H1 (cell line): ENCODE measurements at regions not wholly inside any gene's neighbourhood (a gene's known extent, or its start where the extent isn't known, plus 50 kb on each side); places are given as distances from the start of the nearest gene placed in this dataset.

Experiments used
- CTCF ChIA-PET: fragments of 300-600 bp; sonication (Branson Sonifier 250); formaldehyde crosslinking; loops from one replicate; lab custom pipeline; 2021; ENCODE audit not compliant: partially characterized antibody; lab: Charles Lee
- POLR2A ChIA-PET: fragments of 300-600 bp; sonication (Branson Sonifier 250); formaldehyde crosslinking; loops from one replicate; lab custom pipeline; 2021; ENCODE audit warnings: inconsistent platforms; ENCODE audit not compliant: partially characterized antibody; lab: Charles Lee
- DNase-seq, 2 experiments: peaks; one replicate each; pipeline versions ENCODE4 v3.0.0 to v3.0.0-alpha.2; 2010 to 2022; ENCODE audit warnings: low spot score in 2 of 2, low read depth in 1 of 2, mixed read lengths in 1 of 2
- FAIRE-seq: peaks from 2 replicates; lab custom pipeline; 2011; peaks lifted over from hg19 to GRCh38; lab: Jason Lieb, UNC
- H2AFZ ChIP-seq: 2 replicates; pipeline ENCODE4 v1.8.1; 2012; ENCODE audit warnings: low read length, inconsistent platforms
- H2AK5ac ChIP-seq: 2 replicates; pipeline ENCODE4 v1.6.1; 2013; ENCODE audit warnings: low read depth, low read length
- H2BK120ac ChIP-seq: replicated peaks from 2 replicates; pipeline ENCODE3; 2013; ENCODE audit warnings: low read depth, low read length, inconsistent platforms
- H2BK12ac ChIP-seq: 2 replicates; pipeline ENCODE4 v1.6.1; 2013; ENCODE audit warnings: low read depth, low read length
- H2BK15ac ChIP-seq: 2 replicates; pipeline ENCODE4 v1.6.1; 2013; ENCODE audit warnings: low read length
- H2BK20ac ChIP-seq: 2 replicates; pipeline ENCODE4 v1.6.1; 2013; ENCODE audit warnings: low read length
- H2BK5ac ChIP-seq: 2 replicates; pipeline ENCODE4 v1.6.1; 2013; ENCODE audit warnings: low read depth, low read length
- H3K14ac ChIP-seq: 2 replicates; pipeline ENCODE4 v1.6.1; 2013; ENCODE audit warnings: inconsistent platforms; ENCODE audit not compliant: insufficient read length
- H3K18ac ChIP-seq: 2 replicates; pipeline ENCODE4 v1.6.1; 2013; ENCODE audit warnings: low read length; ENCODE audit errors: extremely low read depth
- H3K23ac ChIP-seq: 2 replicates; pipeline ENCODE4 v1.6.1; 2013; ENCODE audit warnings: inconsistent platforms; ENCODE audit not compliant: insufficient read length
- H3K23me2 ChIP-seq: 2 replicates; pipeline ENCODE4 v1.6.1; 2013; ENCODE audit warnings: low read depth, low read length
- H3K27ac ChIP-seq: 2 replicates; pipeline ENCODE4 v1.6.1; 2011; ENCODE audit warnings: low read depth, low read length, inconsistent platforms
- H3K27me3 ChIP-seq, 4 experiments: replicated peaks in 1 of 4; 1 replicate in 1 of 4; 2 replicates in 3 of 4; pipeline versions ENCODE4 v1.6.1 to v1.8.1; 2011 to 2013; ENCODE audit warnings: low read length in 3 of 4, mild to moderate bottlenecking in 3 of 4, inconsistent platforms in 2 of 4, mixed read lengths in 2 of 4, moderate library complexity in 1 of 4; ENCODE audit not compliant: control insufficient read depth in 3 of 4, insufficient read depth in 3 of 4; ENCODE audit errors: extremely low read depth in 1 of 4
- H3K36me3 ChIP-seq, 4 experiments: 2 replicates each; pipeline versions ENCODE4 v1.6.1 to v1.8.1; 2011 to 2013; ENCODE audit warnings: mild to moderate bottlenecking in 4 of 4, low read length in 3 of 4, moderate library complexity in 2 of 4, control low read depth in 1 of 4, inconsistent platforms in 1 of 4; ENCODE audit not compliant: insufficient read depth in 4 of 4, control insufficient read depth in 2 of 4
- H3K4ac ChIP-seq: replicated peaks from 2 replicates; pipeline ENCODE3; 2013; ENCODE audit warnings: low read length, low read depth, mixed read lengths, inconsistent platforms; ENCODE audit not compliant: insufficient read length
- H3K4me1 ChIP-seq, 4 experiments: replicated peaks in 1 of 4; 1 replicate in 1 of 4; 2 replicates in 3 of 4; pipeline versions ENCODE4 v1.6.1 to v1.8.1; 2011 to 2013; ENCODE audit warnings: low read length in 3 of 4, inconsistent platforms in 2 of 4, mixed read lengths in 1 of 4; ENCODE audit not compliant: insufficient read depth in 4 of 4, control insufficient read depth in 3 of 4
- H3K4me2 ChIP-seq, 2 experiments: 2 replicates each; pipeline versions ENCODE4 v1.6.1 to v1.8.1; 2011 to 2013; ENCODE audit warnings: low read depth in 2 of 2, low read length in 2 of 2, control low read depth in 1 of 2, inconsistent platforms in 1 of 2, mild to moderate bottlenecking in 1 of 2; ENCODE audit not compliant: insufficient read depth in 1 of 2
- H3K4me3 ChIP-seq, 4 experiments: fragments of 200-600, 300-600 bp in 1 of 4; sonication (generic), shearing (Covaris generic), sonication (Bioruptor Twin) in 1 of 4; 2 replicates each; pipeline versions ENCODE4 v1.5.1 to v1.8.1; 2011 to 2016; ENCODE audit warnings: low read length in 4 of 4, low read depth in 3 of 4, control low read depth in 2 of 4, inconsistent platforms in 2 of 4, mild to moderate bottlenecking in 2 of 4, mixed read lengths in 1 of 4, moderate library complexity in 1 of 4; ENCODE audit not compliant: insufficient read depth in 2 of 4; ENCODE audit errors: extremely low read depth in 1 of 4
- H3K56ac ChIP-seq: replicated peaks from 2 replicates; pipeline ENCODE3; 2013; ENCODE audit warnings: low read depth, mild to moderate bottlenecking, mixed read lengths, low read length, inconsistent platforms; ENCODE audit not compliant: insufficient read length
- H3K79me1 ChIP-seq: 2 replicates; pipeline ENCODE4 v1.6.1; 2013; ENCODE audit warnings: low read depth, low read length, control low read depth
- H3K79me2 ChIP-seq, 2 experiments: 2 replicates each; pipeline versions ENCODE4 v1.6.1 to v1.8.1; 2012 to 2013; ENCODE audit warnings: low read length in 2 of 2, mild to moderate bottlenecking in 2 of 2, inconsistent platforms in 1 of 2; ENCODE audit not compliant: insufficient read depth in 2 of 2, control insufficient read depth in 1 of 2
- H3K9ac ChIP-seq, 4 experiments: replicated peaks in 1 of 4; 1 replicate in 1 of 4; 2 replicates in 3 of 4; pipeline versions ENCODE4 v1.6.1 to v1.8.1; 2011 to 2013; ENCODE audit warnings: low read depth in 3 of 4, low read length in 3 of 4, control low read depth in 2 of 4, mild to moderate bottlenecking in 2 of 4, moderate library complexity in 2 of 4, inconsistent platforms in 1 of 4; ENCODE audit errors: extremely low read depth in 1 of 4
- H3K9me3 ChIP-seq, 2 experiments: 2 replicates each; pipeline versions ENCODE4 v1.6.1 to v1.8.1; 2012 to 2013; ENCODE audit warnings: mild to moderate bottlenecking in 2 of 2, moderate library complexity in 2 of 2, control low read depth in 1 of 2, inconsistent platforms in 1 of 2, low read depth in 1 of 2, low read length in 1 of 2, mixed read lengths in 1 of 2; ENCODE audit not compliant: insufficient read depth in 2 of 2
- H4K20me1 ChIP-seq, 2 experiments: replicated peaks in 1 of 2; 2 replicates each; pipeline versions ENCODE3 to v1.8.1; 2011 to 2013; ENCODE audit warnings: inconsistent platforms in 2 of 2, low read length in 2 of 2, mild to moderate bottlenecking in 1 of 2; ENCODE audit not compliant: insufficient read depth in 2 of 2, control insufficient read depth in 1 of 2
- H4K5ac ChIP-seq: 2 replicates; pipeline ENCODE4 v1.6.1; 2013; ENCODE audit warnings: low read length, low read depth, mixed read lengths, inconsistent platforms; ENCODE audit not compliant: insufficient read length
- H4K8ac ChIP-seq: 2 replicates; pipeline ENCODE4 v1.8.0; 2013; ENCODE audit warnings: mild to moderate bottlenecking, moderate library complexity, low read length, inconsistent platforms; ENCODE audit not compliant: insufficient read depth; ENCODE audit errors: extremely low read depth
- H4K91ac ChIP-seq: replicated peaks from 2 replicates; pipeline ENCODE3; 2013; ENCODE audit warnings: low read length, mixed read lengths, inconsistent platforms; ENCODE audit not compliant: insufficient read length
- BACH1 ChIP-seq: IDR thresholded peaks from 2 replicates; pipeline ENCODE4 v1.6.1; 2012; ENCODE audit warnings: low read length, improper control_type of control experiment
- KDM4A ChIP-seq: IDR thresholded peaks from one replicate; pipeline ENCODE4 v1.7.1; 2012; ENCODE audit warnings: low read depth, mild to moderate bottlenecking, moderate library complexity, low read length, inconsistent platforms; ENCODE audit not compliant: severe bottlenecking
- ZNF274 ChIP-seq: IDR thresholded peaks from 2 replicates; pipeline ENCODE4 v1.7.0; 2012; ENCODE audit warnings: low read length, borderline replicate concordance; ENCODE audit errors: extremely low read depth
- WGBS, 2 experiments: shearing (Covaris generic) in 1 of 2; methylation state at CpG; one replicate each; pipeline versions ENCODE4 v1.1.6 to v1.1.7; 2013 to 2015; ENCODE audit warnings: low lambda C conversion rate in 2 of 2, mixed read lengths in 2 of 2, inconsistent platforms in 1 of 2, low coverage in 1 of 2, missing lambda C conversion rate in 1 of 2; ENCODE audit not compliant: insufficient replicate concordance in 2 of 2, insufficient coverage in 1 of 2, insufficient read length in 1 of 2; ENCODE audit errors: extremely low coverage in 1 of 2, missing lambda C conversion rate in 1 of 2; 5-methylcytosine and 5-hydroxymethylcytosine counted together
- TF ChIP-seq, protein P1 (sequence below): IDR thresholded peaks from 2 replicates; pipeline ENCODE4 v1.6.1; 2012; ENCODE audit warnings: inconsistent platforms
- TF ChIP-seq, protein P2 (sequence below): IDR thresholded peaks from 2 replicates; pipeline ENCODE4 v1.6.1; 2012; ENCODE audit warnings: low read length, inconsistent platforms

DNA sequence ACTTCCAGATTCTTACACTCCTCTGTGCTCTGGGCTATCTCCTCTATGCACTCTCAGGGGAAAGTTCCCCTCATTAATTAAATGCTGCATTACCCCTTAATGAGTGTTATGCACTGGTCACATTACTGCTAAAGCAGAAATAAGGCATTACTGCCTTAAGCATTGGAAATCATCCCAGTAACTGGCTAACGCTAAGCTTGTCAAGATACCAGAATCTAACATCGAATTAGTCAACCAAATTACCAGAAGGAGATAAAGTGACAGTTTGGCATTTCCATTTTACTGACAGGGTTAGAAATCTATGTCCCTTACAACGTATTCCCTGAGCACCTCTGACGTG lies 69.5 kb upstream of the FAM169A start:
- Histone ChIP-seq H3K18ac (no peak overlapping the region), H2BK20ac (no peak overlapping the region), H2BK12ac (no peak overlapping the region), H3K79me2 (no peaks in the 10 kb centered on the region), H3K79me1 (no peaks in the 10 kb centered on the region), H2AFZ (no peak overlapping the region; the same call in 1 of the 2 replicates), H4K8ac (no peak overlapping the region), H2BK15ac (no peak overlapping the region), H2BK5ac (no peak overlapping the region), H3K23me2 (no peaks in the 10 kb centered on the region), H3K14ac (no peak overlapping the region), H3K23ac (no peak overlapping the region), H2BK120ac (no peak overlapping the region), H3K9me3 (no peaks in the 10 kb centered on the region), H4K5ac (no peak overlapping the region), H3K27ac (no peak overlapping the region), H3K4me1 (peaks cover 0 to 6% (median 5%) of the 10 kb centered on the region in 4 experiments; a peak in 3 of 7 replicates), H3K4ac (no peak overlapping the region), H3K4me3 (no peak overlapping the region), H3K56ac (no peak overlapping the region), H4K91ac (no peak overlapping the region), H3K4me2 (no peak overlapping the region), H3K27me3 (no peaks in the 10 kb centered on the region), H3K36me3 (no peaks in the 10 kb centered on the region), H3K9ac (no peak overlapping the region), H2AK5ac (no peak overlapping the region), H4K20me1 (no peaks in the 10 kb centered on the region)
- ChIA-PET POLR2A (interaction anchor here (1.1 kb wide), 1 partner anchor 11 kb away, joined by 3 read pairs; no protein-coding TSS in a partner anchor), CTCF (interaction anchor here (0.6 to 2.0 kb wide), 14 partner anchors 9 to 1126 kb away, joined by 3 to 13 read pairs (median 4); no protein-coding TSS in a partner anchor)
- no peak for FAIRE-seq
- 82% methylated on average over 4 of the region's 4 CpGs; no CpG with 5 or more reads in 1 of the 2 experiments for WGBS, 2 experiments
- no peak for DNase-seq
- no peak for TF ChIP-seq ZNF274
- no peak for TF ChIP-seq BACH1
- TF ChIP-seq, protein P1, sequence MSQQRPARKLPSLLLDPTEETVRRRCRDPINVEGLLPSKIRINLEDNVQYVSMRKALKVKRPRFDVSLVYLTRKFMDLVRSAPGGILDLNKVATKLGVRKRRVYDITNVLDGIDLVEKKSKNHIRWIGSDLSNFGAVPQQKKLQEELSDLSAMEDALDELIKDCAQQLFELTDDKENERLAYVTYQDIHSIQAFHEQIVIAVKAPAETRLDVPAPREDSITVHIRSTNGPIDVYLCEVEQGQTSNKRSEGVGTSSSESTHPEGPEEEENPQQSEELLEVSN = no peak
- TF ChIP-seq, protein P2, sequence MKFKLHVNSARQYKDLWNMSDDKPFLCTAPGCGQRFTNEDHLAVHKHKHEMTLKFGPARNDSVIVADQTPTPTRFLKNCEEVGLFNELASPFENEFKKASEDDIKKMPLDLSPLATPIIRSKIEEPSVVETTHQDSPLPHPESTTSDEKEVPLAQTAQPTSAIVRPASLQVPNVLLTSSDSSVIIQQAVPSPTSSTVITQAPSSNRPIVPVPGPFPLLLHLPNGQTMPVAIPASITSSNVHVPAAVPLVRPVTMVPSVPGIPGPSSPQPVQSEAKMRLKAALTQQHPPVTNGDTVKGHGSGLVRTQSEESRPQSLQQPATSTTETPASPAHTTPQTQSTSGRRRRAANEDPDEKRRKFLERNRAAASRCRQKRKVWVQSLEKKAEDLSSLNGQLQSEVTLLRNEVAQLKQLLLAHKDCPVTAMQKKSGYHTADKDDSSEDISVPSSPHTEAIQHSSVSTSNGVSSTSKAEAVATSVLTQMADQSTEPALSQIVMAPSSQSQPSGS = no peak
- TF ChIP-seq KDM4A = no peak
